ENCODE measurements at regions not wholly inside any gene's neighbourhood (a gene's known extent, or its start where the extent isn't known, plus 50 kb on each side); places are given as distances from the start of the nearest gene placed in this dataset.
"Not testable (repeated sequence)": the region's sequence is repeated elsewhere in the genome, so short reads cannot be mapped to it uniquely, and the experiment has no call there.

- DNase-seq: no peak
Measured at GRCh38 chr6:170232186-170233002, 58.5 kb downstream of the DLL1 start.

GRCh38 chr6:170231293-170232185 is 59.3 kb downstream of the DLL1 start:
- no peak for DNase-seq

GRCh38 chr6:170230520-170231292 is 60.2 kb downstream of the DLL1 start:
- DNase-seq: no peak

- DNase-seq: no peak
Measured at GRCh38 chr6:170229851-170230519, 60.9 kb downstream of the DLL1 start.

GRCh38 chr6:170229396-170229795 is 61.5 kb downstream of the DLL1 start:
- DNase-seq: no peak

- DNase-seq: no peak
Measured at GRCh38 chr6:170228946-170229310, 62.0 kb downstream of the DLL1 start.

- no peak for DNase-seq
Measured at GRCh38 chr6:170227996-170228945, 62.6 kb downstream of the DLL1 start.

GRCh38 chr6:170227521-170227983 is 63.3 kb downstream of the DLL1 start:
- no peak for DNase-seq

GRCh38 chr6:170226647-170227046 is 64.2 kb downstream of the DLL1 start:
- DNase-seq: no peak

GRCh38 chr6:170225852-170226417 is 64.9 kb downstream of the DLL1 start:
- DNase-seq: no peak

GRCh38 chr6:170224694-170225660 is 65.9 kb downstream of the DLL1 start:
- no peak for DNase-seq

- DNase-seq: no peak
Measured at GRCh38 chr6:170223718-170224693, 66.9 kb downstream of the DLL1 start.

- DNase-seq: no peak
Measured at GRCh38 chr6:170222498-170223471, 68.1 kb downstream of the DLL1 start.

GRCh38 chr6:170221753-170222400 is 69.0 kb downstream of the DLL1 start:
- DNase-seq: no peak

GRCh38 chr6:170221052-170221752 is 69.7 kb downstream of the DLL1 start:
- DNase-seq: no peak

GRCh38 chr6:170213637-170214018 is 77.2 kb downstream of the DLL1 start:
- DNase-seq: not testable (repeated sequence)

Measured in NK-92 treated with Interleukin-12 subunit alpha and Interleukin-12 subunit beta, amount 100 ng/mL, for 24 hours (cell line).